Effector CD4-positive, alpha-beta T cell (primary cell): ENCODE measurements at regions not wholly inside any gene's neighbourhood (a gene's known extent, or its start where the extent isn't known, plus 50 kb on each side); places are given as distances from the start of the nearest gene placed in this dataset.
"Not testable (repeated sequence)": the region's sequence is repeated elsewhere in the genome, so short reads cannot be mapped to it uniquely, and the experiment has no call there.

Experiments used
- DNase-seq: peaks from one replicate; pipeline ENCODE4 v3.0.0-alpha.2; 2020

DNA sequence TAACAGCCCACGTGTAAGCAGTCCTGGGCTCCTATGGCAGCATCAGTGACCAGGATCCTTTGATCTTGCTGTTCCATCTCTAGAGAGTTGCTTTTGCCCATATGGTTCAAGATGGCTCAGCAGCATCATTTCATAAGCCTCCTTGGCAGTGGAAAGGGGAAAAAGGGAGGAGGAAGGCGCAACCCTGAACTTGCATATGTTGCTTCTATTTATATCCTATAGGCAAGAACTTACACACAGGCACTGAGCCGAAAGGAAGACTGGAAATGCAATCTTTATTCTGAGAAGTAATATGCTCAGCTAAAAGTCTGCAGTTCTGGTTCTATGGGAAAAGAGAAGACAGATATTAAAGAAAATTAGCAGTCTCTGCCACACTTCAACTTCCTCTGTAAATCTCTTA, 167.7 kb upstream of the PLXNC1 start:
- no peak for DNase-seq

DNA sequence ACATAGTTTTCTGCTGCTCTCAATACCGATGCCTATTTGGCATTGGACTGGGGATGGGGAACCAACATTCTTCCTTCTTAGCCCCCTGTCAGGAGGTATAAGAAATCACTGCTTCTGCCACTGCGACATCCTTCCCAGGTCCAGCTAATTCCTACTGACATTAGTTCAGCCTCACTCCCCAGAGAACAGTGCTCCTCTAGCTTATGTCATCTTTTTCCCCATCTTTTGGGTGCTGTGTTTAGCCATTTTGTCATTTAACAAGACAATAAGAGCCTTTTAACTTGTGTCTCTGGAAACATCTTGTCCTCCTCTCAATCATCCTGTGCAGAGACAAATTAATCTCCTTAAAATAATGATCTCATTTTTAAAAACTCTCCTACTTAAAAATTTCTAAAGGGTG, 167.0 kb upstream of the PLXNC1 start:
- no peak for DNase-seq

DNA sequence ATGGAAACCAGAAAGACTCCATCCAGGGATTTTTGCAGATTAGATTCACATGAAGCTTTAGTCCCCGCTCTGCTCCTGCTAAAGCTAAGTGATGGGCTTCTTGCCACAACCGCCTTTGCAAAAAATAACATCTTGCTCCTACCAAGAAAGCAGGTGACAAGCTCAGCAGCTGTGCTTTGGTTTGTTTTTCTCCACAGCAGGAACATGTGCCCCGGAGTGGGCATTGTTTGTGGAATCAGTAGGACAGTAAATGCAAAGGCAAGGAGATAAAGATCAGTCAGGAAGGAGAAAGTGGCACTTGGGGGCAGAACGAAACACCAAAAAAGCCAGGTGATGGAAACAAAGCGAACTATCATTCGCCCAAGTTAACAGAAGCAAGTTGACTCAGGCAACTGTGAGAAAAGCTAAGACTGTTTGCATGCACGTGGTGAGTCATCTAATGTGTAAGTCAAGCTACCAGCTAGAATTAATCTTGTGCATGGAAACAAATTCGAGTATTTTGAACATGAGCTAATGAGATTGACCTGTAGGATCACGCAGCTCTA, 165.5 kb upstream of the PLXNC1 start:
- DNase-seq = no peak

DNA sequence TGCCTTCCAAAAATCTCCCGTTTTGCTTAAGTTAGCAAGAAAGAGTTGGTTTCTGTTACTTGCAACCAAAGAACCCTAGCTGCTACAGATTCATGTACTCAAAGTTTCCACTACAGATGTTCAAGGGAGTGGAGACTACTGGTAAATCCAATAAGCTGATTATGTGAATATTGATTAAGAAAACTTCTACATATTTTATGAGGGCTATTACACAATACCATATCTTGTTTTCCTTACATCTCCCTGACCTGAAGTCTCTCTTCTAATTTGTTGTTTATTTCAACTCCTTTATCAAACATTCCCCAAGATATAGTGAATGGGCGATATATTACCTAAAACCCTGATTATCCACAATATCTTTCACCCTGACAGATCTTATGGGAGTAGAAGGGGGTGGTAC, 164.4 kb upstream of the PLXNC1 start:
- no peak for DNase-seq

DNA sequence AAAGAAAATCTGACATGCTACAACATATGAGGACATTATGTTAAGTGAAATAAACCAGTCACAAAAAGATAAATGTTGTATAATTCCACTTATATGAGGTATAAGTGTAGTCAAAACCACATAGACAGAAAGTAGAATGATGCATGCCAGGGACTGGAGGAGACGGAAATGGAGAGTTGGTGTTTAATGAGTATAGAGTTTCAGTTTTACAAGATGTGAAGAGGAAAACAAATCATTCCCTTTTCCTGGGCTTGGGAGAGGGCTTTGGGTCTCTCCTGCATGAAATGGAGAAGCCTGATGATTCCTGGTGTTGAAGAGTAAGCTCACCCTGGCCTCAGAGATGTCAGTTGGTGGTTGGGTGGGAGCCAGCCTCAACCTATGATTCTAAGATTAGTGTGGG, 158.4 kb upstream of the PLXNC1 start:
- DNase-seq = no peak

DNA sequence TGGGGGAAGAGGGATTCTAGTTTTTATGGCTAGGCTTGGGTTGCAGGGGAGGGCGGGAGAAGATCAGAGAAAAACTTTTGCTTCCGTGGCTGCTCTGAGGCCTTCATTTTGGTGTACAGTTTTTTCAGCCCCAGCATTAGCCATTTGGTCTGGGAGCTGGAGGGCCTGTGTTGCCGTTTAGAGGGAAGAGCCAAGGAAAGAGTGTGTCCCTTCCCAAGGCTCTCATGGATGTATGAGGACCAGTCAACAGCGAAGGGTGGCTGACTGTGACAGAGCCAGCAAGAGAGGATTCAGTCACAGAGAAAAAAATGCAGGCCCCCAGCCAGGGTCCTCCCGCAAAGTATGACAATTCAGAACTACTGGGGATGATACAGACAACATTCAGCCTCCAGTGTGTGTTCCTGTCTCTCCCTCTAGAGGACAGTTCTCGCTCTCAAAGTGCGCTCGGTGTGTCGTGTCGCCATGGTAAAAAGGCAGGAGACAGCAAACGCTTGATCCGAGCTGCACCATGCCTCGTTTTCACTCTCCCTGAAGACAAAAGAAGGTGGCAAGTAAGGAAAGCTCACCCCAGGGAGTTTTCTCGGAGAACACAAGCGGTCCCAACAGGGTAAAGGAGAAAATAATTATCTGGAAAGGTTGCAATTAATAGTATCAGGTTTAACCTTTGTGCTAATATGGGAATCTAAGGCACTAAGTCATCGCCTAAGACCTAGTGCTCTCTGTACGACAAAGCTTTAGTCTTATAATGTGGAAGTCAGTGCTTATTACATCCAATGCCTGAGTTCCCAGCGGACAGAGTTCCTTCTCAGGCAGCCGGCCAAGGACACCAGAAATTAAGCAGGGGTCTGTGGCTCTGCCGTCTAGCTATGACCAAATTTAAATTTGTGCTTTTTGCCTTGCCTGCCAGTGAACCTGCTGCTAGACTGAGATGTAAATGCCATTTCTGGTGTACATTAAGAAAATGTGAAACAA, 157.3 kb upstream of the PLXNC1 start:
- DNase-seq = no peak

DNA sequence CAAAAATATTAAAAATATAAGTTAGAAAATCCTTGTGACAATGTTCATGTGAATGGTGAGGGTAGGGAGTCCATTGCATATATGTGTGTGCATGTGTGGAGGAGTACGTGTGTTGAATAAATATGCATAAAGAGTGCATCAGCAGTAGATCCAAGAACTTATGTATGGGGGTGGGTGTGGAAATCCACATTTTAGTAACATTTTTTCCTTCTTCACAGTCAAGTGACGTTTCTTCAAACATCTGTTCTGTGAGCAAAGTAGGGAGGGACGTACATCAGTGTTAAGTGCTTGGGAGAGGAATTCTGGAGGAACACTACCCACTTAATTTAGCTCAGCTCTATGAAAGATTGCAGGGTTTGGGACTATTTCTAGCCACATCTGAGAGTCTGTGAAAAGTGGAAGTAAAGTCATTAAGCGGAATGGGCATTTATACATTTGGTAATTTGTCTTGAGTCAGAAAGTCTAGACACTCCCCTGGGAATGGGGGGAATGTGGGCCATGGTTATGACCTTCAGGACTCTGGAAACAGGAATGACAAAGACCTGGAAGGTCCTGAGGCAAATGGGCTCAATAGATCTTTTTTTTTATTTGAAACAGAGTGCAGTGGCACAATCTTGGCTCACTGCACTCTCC, 156.4 kb upstream of the PLXNC1 start:
- no peak for DNase-seq

DNA sequence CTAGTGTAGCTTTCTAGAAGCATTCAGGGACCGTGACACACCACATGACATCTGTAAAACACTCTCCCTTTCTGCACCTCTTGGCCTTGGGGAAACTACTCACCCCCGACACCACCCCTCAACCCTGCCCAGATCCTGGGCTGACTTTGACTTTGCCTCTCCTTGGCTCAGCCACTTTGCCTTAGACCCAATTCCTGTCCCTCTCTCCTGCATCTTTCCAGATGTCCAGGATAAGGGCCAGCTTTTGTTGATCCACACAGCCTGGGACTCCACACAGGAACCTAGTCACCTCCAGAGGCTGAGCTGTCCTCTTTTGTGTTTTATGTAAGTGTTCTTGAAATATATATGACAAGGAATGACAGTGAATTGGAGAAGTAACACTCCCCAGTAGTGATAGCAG, 153.7 kb upstream of the PLXNC1 start:
- DNase-seq = no peak

DNA sequence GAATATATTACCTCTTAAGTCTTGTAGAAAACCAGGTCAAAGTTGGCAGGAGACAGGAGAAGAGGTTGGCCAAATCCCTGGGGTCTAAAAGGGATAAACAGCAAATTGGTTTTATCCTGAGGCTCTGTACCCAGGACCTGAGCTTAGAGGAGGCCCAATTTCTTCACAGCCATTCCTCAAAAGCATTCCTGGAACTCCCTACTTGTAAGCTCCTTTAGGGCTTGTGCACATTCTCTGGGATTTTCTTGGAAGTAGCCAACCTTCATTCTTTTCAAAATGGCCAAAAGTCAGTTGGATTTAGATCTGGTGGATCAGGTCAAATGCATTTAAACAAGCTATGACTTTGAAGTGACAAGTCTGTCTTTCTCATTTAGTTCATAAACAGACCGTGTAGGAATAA, 152.1 kb upstream of the PLXNC1 start:
- no peak for DNase-seq

DNA sequence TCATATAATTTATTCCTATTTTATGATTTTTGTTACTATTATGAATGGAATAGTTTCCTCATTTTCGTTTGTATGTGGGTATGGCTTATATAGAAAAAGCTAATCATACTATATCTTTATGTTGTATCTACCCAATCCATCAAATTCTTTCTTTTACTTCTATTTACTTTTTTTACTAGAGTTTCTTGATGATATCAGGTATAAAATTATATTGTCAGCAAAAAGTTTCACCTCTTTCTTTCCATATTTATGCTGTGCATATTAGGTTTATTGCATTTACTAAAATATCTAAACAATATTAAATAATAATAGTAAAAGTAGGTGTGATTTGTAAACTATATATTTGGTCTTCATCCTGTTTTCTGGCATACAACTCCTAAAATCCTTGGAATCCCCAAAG, 146.7 kb upstream of the PLXNC1 start:
- no peak for DNase-seq

DNA sequence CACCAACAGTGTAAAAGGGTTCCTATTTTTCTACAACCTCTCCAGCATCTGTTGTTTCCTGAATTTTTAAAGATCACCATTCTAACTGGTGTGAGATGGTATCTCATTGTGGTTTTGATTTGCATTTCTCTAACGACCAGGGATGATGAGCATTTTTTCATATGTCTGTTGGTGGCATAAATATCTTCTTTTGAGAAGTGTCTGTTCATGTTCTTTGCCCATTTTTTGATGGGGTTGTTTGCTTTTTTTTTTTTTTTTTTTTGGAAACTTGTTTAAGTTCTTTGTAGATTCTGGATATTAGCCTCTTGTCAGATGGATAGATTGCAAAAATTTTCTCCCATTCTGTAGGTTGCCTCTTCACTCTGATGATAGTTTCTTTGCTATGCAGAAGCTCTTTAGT, 145.5 kb upstream of the PLXNC1 start:
- not testable (repeated sequence) for DNase-seq

DNA sequence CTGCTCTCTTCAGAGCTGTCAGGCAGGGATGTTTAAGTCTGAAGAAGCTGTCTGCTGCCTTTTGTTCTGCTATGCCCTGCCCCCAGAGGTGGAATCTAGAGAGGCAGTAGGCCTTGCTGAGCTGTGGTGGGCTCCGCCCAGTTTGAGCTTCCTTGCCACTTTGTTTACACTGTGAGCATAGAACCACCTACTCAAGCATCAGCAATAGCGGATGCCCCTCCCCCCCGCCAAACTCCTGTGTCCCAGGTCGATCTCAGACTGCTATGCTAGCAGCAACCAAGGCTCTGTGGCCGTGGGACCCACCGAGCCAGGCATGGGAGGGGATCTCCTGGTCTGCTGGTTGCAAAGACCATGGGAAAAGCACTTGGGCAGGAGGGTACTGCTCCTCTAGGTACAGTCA, 140.5 kb upstream of the PLXNC1 start:
- peak; percentile 39 for DNase-seq

DNA sequence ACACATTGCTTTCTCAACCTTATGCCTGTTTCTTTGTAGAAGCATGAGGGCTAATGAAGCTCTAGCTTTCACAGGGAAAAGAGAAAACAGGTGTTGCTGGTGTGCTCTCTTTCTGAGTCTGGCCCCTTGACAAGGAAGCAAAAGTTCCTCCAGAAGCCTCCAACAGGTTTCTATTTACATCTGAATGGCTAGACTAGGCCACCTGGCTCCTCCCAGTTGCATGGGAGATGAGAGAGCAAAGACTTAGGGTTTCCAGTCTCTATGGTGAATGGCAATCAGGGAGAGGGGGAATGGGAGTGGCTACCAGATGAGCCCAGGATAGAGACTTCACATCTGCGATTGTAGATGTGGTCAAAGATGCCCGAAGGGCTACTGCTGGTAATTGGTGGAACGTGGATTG, 138.1 kb upstream of the PLXNC1 start:
- no peak for DNase-seq

DNA sequence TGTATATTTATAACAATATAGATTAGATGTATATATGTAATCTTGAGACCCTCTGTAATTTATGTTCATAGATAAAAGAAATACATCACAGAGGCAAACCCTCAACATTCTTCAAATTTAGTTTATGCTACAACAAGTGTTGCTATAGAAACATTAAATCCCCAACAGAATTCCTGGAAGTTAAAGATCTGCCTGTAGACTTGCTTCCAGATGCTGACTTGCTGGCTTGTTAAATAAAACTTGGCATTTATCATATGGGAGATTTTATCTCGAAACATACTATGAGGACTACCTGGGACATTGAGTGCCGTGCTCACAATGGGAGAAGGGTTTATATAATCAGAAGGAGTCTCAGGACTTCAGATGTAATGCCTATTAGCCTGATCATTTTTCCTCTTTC, 136.3 kb upstream of the PLXNC1 start:
- DNase-seq = no peak

DNA sequence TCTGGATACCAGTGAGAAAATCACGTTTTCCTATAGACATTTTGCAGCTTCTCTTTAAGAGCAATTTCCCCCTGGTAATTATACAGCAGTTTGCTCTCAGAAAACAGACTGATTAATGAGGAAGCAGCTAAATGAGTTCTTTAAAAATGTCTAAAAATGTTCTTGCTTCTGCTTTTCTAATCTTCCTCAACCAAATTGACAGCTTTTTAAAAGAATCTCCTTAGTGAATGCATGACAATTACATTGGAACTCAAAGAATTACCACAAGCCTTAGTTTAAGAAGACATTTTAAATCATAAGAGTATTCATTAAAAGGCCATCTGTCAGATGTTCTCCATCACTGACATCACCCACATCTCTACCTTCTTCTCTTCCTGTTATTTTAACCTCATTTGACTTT, 135.8 kb upstream of the PLXNC1 start:
- DNase-seq = no peak

DNA sequence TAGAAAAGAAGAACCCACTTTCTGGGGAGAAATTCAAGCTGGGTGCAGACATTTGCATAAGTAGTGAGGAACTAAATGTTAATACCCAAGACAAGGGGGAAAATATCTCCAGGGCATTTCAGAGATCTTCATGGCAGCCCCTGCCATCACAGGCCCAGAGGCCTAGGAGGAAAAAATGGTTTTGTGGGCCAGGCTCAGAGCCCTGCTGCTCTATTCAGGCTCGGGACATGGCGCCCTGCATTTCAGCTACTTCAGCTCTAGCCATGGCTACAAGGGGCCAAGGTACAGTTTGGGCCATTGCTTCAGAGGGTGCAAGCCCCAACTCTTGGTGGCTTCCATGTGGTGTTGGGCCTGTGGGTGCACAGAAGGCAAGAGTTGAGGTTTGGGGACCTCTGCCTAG, 131.1 kb upstream of the PLXNC1 start:
- not testable (repeated sequence) for DNase-seq

DNA sequence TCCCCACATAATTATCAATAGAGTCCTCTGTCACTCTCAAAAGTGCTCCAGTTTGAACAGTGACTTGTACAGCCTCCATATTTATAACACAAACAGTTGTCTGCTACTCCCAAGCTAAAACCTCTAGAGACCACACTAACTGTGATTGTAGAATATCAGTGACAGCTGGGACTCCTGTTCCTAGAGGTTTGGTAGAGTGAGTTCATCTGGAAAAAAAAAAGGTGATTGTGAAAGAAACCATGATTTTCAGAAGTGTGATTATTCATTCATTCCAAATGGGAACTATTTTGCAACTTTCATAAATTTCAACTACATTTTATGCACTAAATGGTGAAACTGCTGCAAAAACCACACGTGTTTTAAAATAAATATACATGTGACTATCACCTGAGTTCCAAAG, 128.0 kb upstream of the PLXNC1 start:
- no peak for DNase-seq

DNA sequence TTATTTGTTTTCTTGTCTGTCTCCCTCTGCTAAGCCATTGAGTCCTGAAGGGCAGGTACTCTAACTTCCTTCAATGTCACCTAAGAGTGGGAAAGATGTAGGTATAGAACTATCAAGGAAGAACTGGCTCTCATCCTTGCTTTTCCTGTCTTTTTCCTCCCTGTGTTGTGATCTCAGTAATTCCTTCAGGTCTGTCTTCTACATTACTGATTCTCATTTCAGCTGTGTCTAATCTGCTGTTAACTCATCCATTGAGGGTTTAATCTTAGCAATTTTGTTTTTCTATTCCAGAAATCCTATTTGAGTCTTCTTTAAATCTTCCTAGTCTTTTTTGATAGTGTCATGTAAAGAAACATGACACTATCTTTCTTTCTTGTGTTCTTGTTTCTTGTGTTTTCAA, 124.5 kb upstream of the PLXNC1 start:
- no peak for DNase-seq

DNA sequence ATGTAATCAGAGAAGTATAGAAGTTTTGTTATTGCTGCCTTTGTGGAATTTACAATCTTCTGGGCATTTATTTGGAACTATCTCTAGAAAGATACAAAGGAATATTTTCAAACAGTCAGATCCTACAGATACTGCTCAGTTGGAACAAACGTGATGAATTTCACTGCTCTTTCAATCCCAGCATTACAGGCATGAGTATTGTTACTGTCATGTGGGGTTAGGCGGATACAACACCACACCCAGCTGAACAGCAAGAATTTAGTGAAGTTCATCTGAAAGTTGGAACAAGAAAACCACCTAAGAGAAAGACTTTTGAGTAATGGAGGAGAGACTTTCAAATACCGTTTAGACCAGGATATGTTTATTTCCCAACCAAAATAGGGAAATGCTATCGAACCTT, 123.3 kb upstream of the PLXNC1 start:
- no peak for DNase-seq

DNA sequence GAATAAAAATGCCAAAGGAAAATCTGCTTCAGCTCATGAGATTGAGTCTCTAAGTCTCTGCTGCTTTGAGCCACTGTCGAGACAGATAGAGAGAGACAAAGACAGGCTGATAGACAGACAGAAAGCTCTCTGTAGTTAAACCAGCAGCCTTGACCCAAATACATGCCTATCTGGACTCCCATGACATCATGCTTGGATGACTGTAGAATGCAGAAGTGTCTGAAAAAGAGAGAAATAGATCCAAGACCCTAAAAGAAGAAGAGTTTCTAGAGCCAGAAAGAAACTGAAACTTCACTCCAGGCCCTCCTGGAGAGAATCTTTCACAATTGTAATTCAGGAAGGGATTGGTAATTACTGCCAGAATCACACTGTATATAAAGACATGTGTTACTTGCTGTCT, 122.6 kb upstream of the PLXNC1 start:
- DNase-seq = no peak

DNA sequence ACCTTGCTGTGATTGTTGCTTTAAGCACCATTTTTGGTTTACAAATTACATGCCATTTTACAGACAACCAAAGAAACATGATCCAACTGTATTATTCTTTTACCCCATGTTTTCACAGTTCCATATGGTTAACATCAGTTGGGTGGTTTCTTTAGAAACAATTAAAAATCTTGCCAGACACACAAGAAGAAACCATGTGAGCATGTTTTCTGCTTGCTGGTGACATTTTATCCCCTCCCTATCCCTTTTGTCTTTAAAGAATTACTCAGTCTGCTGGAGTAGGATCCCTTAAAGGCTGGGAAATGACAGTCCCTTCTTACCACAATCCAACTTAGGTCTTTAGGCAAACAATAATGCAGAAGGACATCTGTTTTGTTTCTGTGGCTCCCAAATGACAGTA, 121.8 kb upstream of the PLXNC1 start:
- no peak for DNase-seq

DNA sequence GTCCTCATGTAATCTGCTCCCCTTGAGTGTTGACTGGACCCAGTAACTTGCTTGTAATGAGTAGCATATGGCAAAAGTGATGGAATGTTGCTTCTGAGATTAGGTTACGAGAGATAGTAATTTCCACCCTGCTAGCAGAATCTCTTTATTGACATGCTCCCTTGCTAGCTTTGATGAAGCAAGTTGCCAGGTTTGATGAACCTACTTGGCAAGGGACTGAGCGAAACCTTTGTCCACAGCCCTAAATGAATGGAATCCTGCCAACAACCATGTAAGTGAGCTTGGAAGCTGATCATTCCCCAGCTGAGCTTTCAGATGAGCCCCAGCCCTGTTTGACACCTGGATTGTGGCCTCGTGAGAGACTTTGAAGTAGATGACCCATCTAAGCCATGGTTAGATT, 120.8 kb upstream of the PLXNC1 start:
- DNase-seq = no peak

DNA sequence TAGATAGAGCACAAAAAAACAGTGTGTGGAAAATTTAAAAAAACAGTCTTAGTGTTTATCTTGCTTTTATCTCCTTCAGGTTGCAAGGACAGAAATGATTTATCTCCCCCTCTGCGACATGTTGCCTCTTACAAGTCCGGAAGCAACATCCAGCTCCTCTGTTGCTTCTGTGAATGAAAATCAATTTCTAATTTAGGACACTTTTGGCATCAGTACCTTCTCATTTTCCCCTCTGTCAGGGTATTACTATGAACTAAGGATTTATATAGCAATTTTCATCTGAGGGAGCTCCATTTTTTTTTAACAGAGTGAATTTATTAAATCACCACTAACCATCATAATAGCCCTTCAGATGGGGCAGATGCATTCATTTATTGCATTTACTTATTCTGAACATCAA, 116.6 kb upstream of the PLXNC1 start:
- no peak for DNase-seq

DNA sequence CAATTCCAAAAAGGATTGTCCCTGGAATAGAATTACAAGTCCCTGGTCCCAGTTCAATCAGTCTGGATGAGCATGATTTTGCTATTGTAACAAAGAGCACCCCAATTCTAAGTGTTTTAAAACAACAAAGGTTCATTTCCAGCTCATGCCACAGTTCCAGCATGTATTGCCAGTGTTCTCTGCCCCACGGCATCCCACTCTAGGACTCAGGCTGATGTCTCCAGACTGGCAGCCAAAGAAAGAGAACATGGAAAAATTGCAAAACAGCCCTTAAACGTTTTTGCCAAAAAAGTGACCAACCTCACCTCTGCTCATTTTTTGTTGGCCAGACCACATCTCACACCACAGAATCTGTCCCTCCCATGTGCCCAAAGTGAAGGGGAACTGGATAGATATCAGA, 116.0 kb upstream of the PLXNC1 start:
- no peak for DNase-seq
